ENCODE measurements at regions not wholly inside any gene's neighbourhood (a gene's known extent, or its start where the extent isn't known, plus 50 kb on each side); places are given as distances from the start of the nearest gene placed in this dataset.
"Not testable (repeated sequence)": the region's sequence is repeated elsewhere in the genome, so short reads cannot be mapped to it uniquely, and the experiment has no call there.

- DNase-seq; H3K4me1 ChIP-seq; H3K9me3 ChIP-seq; H3K27ac ChIP-seq; intact Hi-C loops (cut with DNase I); H3K4me3 ChIP-seq; H3K27me3 ChIP-seq (ENCODE audit: insufficient read depth in 3 of 3, low read length in 2 of 3); H3K36me3 ChIP-seq (ENCODE audit: insufficient read depth in 1 of 2, low read depth in 1 of 2); ATAC-seq: not testable (repeated sequence)
- WGBS, 3 donors: 79% methylated on average over 1 of the region's 1 CpG; no CpG with 5 or more reads in 2 of the 3 donors
These were observed 87.3 kb downstream of the SYT15B start for GRCh38 chr10:47676102-47676501.

- ATAC-seq; DNase-seq; H3K27ac ChIP-seq; intact Hi-C loops (cut with DNase I); H3K27me3 ChIP-seq (ENCODE audit: insufficient read depth in 3 of 3, low read length in 2 of 3); H3K9me3 ChIP-seq; H3K36me3 ChIP-seq (ENCODE audit: insufficient read depth in 1 of 2, low read depth in 1 of 2); H3K4me3 ChIP-seq; H3K4me1 ChIP-seq: not testable (repeated sequence)
These were observed 87.8 kb downstream of the SYT15B start for GRCh38 chr10:47675577-47675976.

GRCh38 chr10:47673128-47673527, 90.3 kb downstream of the SYT15B start:
- H3K27ac ChIP-seq; H3K4me1 ChIP-seq; DNase-seq; H3K9me3 ChIP-seq; intact Hi-C loops (cut with DNase I); H3K4me3 ChIP-seq; H3K36me3 ChIP-seq (ENCODE audit: insufficient read depth in 1 of 2, low read depth in 1 of 2); H3K27me3 ChIP-seq (ENCODE audit: insufficient read depth in 3 of 3, low read length in 2 of 3): not testable (repeated sequence)
- WGBS, 3 donors: no CpG with 5 or more reads among the region's 1 CpG
- ATAC-seq: peak in 1 of 4 donors; percentile 24

- ATAC-seq; H3K36me3 ChIP-seq (ENCODE audit: insufficient read depth in 1 of 2, low read depth in 1 of 2); H3K9me3 ChIP-seq; intact Hi-C loops (cut with DNase I); DNase-seq; H3K27ac ChIP-seq; H3K27me3 ChIP-seq (ENCODE audit: insufficient read depth in 3 of 3, low read length in 2 of 3); H3K4me3 ChIP-seq; H3K4me1 ChIP-seq: not testable (repeated sequence)
- WGBS, 3 donors: 43 to 83% (median 73%) methylated on average over 1 of the region's 2 CpGs
These were observed 92.5 kb downstream of the SYT15B start for GRCh38 chr10:47670857-47671256.

- not testable (repeated sequence) for DNase-seq
These were observed 101.3 kb downstream of the SYT15B start for GRCh38 chr10:47661955-47662577.

GRCh38 chr10:47656732-47657131, 106.7 kb downstream of the SYT15B start:
- H3K4me3 ChIP-seq; H3K27me3 ChIP-seq (ENCODE audit: insufficient read depth in 3 of 3, low read length in 2 of 3); H3K4me1 ChIP-seq; H3K27ac ChIP-seq; ATAC-seq; H3K36me3 ChIP-seq (ENCODE audit: insufficient read depth in 1 of 2, low read depth in 1 of 2); intact Hi-C loops (cut with DNase I); H3K9me3 ChIP-seq; DNase-seq: not testable (repeated sequence)
- no CpG with 5 or more reads among the region's 2 CpGs for WGBS, 3 donors

More at GRCh38 chr10:47661955-47662577, 101.3 kb downstream of the SYT15B start:
- H3K36me3 ChIP-seq (ENCODE audit: insufficient read depth in 1 of 2, low read depth in 1 of 2); H3K27me3 ChIP-seq (ENCODE audit: insufficient read depth in 3 of 3, low read length in 2 of 3); H3K4me3 ChIP-seq; intact Hi-C loops (cut with DNase I); H3K27ac ChIP-seq; H3K4me1 ChIP-seq; H3K9me3 ChIP-seq; ATAC-seq: not testable (repeated sequence)
- WGBS, 3 donors: 84 to 88% (median 84%) methylated on average over 2 to 3 of the region's 8 CpGs

GRCh38 chr10:47654161-47654560, 109.2 kb downstream of the SYT15B start:
- H3K36me3 ChIP-seq (ENCODE audit: insufficient read depth in 1 of 2, low read depth in 1 of 2); H3K4me3 ChIP-seq; ATAC-seq; DNase-seq; H3K9me3 ChIP-seq; H3K27me3 ChIP-seq (ENCODE audit: insufficient read depth in 3 of 3, low read length in 2 of 3); H3K4me1 ChIP-seq; H3K27ac ChIP-seq; intact Hi-C loops (cut with DNase I): not testable (repeated sequence)
- WGBS, 3 donors: 78 to 93% (median 80%) methylated on average over 2 of the region's 4 CpGs

- H3K4me1 ChIP-seq; H3K4me3 ChIP-seq; H3K9me3 ChIP-seq; ATAC-seq; H3K27ac ChIP-seq; H3K36me3 ChIP-seq (ENCODE audit: insufficient read depth in 1 of 2, low read depth in 1 of 2); DNase-seq; intact Hi-C loops (cut with DNase I); H3K27me3 ChIP-seq (ENCODE audit: insufficient read depth in 3 of 3, low read length in 2 of 3): not testable (repeated sequence)
- no CpG with 5 or more reads among the region's 2 CpGs for WGBS, 3 donors
These were observed 114.8 kb downstream of the SYT15B start for GRCh38 chr10:47648594-47648993.

- H3K36me3 ChIP-seq (ENCODE audit: insufficient read depth in 1 of 2, low read depth in 1 of 2); H3K9me3 ChIP-seq; ATAC-seq; intact Hi-C loops (cut with DNase I); H3K4me1 ChIP-seq; H3K27ac ChIP-seq; H3K4me3 ChIP-seq; DNase-seq; H3K27me3 ChIP-seq (ENCODE audit: insufficient read depth in 3 of 3, low read length in 2 of 3): not testable (repeated sequence)
- WGBS, 3 donors: 57 to 67% (median 64%) methylated on average over 3 of the region's 3 CpGs
These were observed 115.8 kb downstream of the SYT15B start for GRCh38 chr10:47647523-47648101.

Data from psoas muscle (tissue), 7 donors.